ENCODE measurements at regions not wholly inside any gene's neighbourhood (a gene's known extent, or its start where the extent isn't known, plus 50 kb on each side); places are given as distances from the start of the nearest gene placed in this dataset.
"Not testable (repeated sequence)": the region's sequence is repeated elsewhere in the genome, so short reads cannot be mapped to it uniquely, and the experiment has no call there.

- not testable (repeated sequence) for H2BK5ac ChIP-seq (ENCODE audit: low read depth, low read length, poor library complexity, severe bottlenecking); H4K8ac ChIP-seq (ENCODE audit: low read length); H2AK5ac ChIP-seq (ENCODE audit: low read length, severe bottlenecking); DNase-seq; H2AFZ ChIP-seq (ENCODE audit: low read depth, low read length); H3K4me3 ChIP-seq (ENCODE audit: insufficient read depth in 1 of 2, low read depth in 1 of 2, low read length in 2 of 2); H3K4me1 ChIP-seq (ENCODE audit: control insufficient read depth, insufficient read depth, low read depth, low read length); H3K9me3 ChIP-seq (ENCODE audit: control insufficient read depth, low read length); H2BK15ac ChIP-seq (ENCODE audit: low read depth, poor library complexity, severe bottlenecking); H3K36me3 ChIP-seq (ENCODE audit: control insufficient read depth in 1 of 2, insufficient read depth in 2 of 2, low read depth in 1 of 2, low read length in 2 of 2); H3K4me2 ChIP-seq (ENCODE audit: low read length, poor library complexity, severe bottlenecking); H3K27me3 ChIP-seq (ENCODE audit: control insufficient read depth in 1 of 2, insufficient read depth in 1 of 2, low read length in 2 of 2); H3K23ac ChIP-seq (ENCODE audit: low read length in 2 of 2); H4K91ac ChIP-seq (ENCODE audit: low read length); H2BK120ac ChIP-seq (ENCODE audit: low read depth, low read length); H3K18ac ChIP-seq (ENCODE audit: low read depth in 1 of 2, low read length in 2 of 2); H3K79me1 ChIP-seq (replicated peaks; ENCODE audit: low read length, poor library complexity, severe bottlenecking); H3K14ac ChIP-seq (ENCODE audit: low read length in 2 of 2); H2BK12ac ChIP-seq (ENCODE audit: low read length in 2 of 2); H3K27ac ChIP-seq (ENCODE audit: low read length, poor library complexity, severe bottlenecking); H3K4ac ChIP-seq (ENCODE audit: low read depth in 1 of 2, low read length in 2 of 2); H3K9ac ChIP-seq (ENCODE audit: low read length)
- WGBS = 83% methylated on average over 2 of the region's 2 CpGs
Measured at GRCh38 chr1:244334315-244334714, 117.4 kb downstream of the ADSS2 start.

GRCh38 chr1:244334842-244335241, 116.9 kb downstream of the ADSS2 start:
- not testable (repeated sequence) for H3K36me3 ChIP-seq (ENCODE audit: control insufficient read depth in 1 of 2, insufficient read depth in 2 of 2, low read depth in 1 of 2, low read length in 2 of 2); H3K27me3 ChIP-seq (ENCODE audit: control insufficient read depth in 1 of 2, insufficient read depth in 1 of 2, low read length in 2 of 2); H2BK5ac ChIP-seq (ENCODE audit: low read depth, low read length, poor library complexity, severe bottlenecking); DNase-seq; H3K4me1 ChIP-seq (ENCODE audit: control insufficient read depth, insufficient read depth, low read depth, low read length); H3K23ac ChIP-seq (ENCODE audit: low read length in 2 of 2); H3K4ac ChIP-seq (ENCODE audit: low read depth in 1 of 2, low read length in 2 of 2); H3K79me1 ChIP-seq (replicated peaks; ENCODE audit: low read length, poor library complexity, severe bottlenecking); H3K4me2 ChIP-seq (ENCODE audit: low read length, poor library complexity, severe bottlenecking); H3K27ac ChIP-seq (ENCODE audit: low read length, poor library complexity, severe bottlenecking); H3K18ac ChIP-seq (ENCODE audit: low read depth in 1 of 2, low read length in 2 of 2); H3K14ac ChIP-seq (ENCODE audit: low read length in 2 of 2); H3K4me3 ChIP-seq (ENCODE audit: insufficient read depth in 1 of 2, low read depth in 1 of 2, low read length in 2 of 2); H2AK5ac ChIP-seq (ENCODE audit: low read length, severe bottlenecking); H4K91ac ChIP-seq (ENCODE audit: low read length); H2AFZ ChIP-seq (ENCODE audit: low read depth, low read length); H3K9me3 ChIP-seq (ENCODE audit: control insufficient read depth, low read length); H4K8ac ChIP-seq (ENCODE audit: low read length); H2BK15ac ChIP-seq (ENCODE audit: low read depth, poor library complexity, severe bottlenecking); H2BK12ac ChIP-seq (ENCODE audit: low read length in 2 of 2); H2BK120ac ChIP-seq (ENCODE audit: low read depth, low read length); H3K9ac ChIP-seq (ENCODE audit: low read length)
- WGBS = 97% methylated on average over 2 of the region's 4 CpGs

- no peak overlapping the region for H3K23ac ChIP-seq (ENCODE audit: low read length in 2 of 2)
- 88% methylated on average over 6 of the region's 7 CpGs for WGBS
Measured at GRCh38 chr1:244335456-244335855, 116.3 kb downstream of the ADSS2 start.

GRCh38 chr1:244336232-244336899, 115.3 kb downstream of the ADSS2 start:
- Histone ChIP-seq H3K4me1 (ENCODE audit: control insufficient read depth, insufficient read depth, low read depth, low read length) (peaks cover 1% of the 10 kb centered on the region), H3K4me3 (ENCODE audit: insufficient read depth in 1 of 2, low read depth in 1 of 2, low read length in 2 of 2) (no peak overlapping the region), H3K9me3 (ENCODE audit: control insufficient read depth, low read length) (no peaks in the 10 kb centered on the region), H4K8ac (ENCODE audit: low read length) (no peak overlapping the region), H2BK5ac (ENCODE audit: low read depth, low read length, poor library complexity, severe bottlenecking) (no peak overlapping the region), H2AFZ (ENCODE audit: low read depth, low read length) (no peak overlapping the region), H3K27ac (ENCODE audit: low read length, poor library complexity, severe bottlenecking) (no peak overlapping the region), H2AK5ac (ENCODE audit: low read length, severe bottlenecking) (no peak overlapping the region), H3K79me1 (replicated peaks; ENCODE audit: low read length, poor library complexity, severe bottlenecking) (no peaks in the 10 kb centered on the region), H2BK12ac (ENCODE audit: low read length in 2 of 2) (no peak overlapping the region), H3K23ac (ENCODE audit: low read length in 2 of 2) (no peak overlapping the region), H4K91ac (ENCODE audit: low read length) (no peak overlapping the region), H3K4ac (ENCODE audit: low read depth in 1 of 2, low read length in 2 of 2) (no peak overlapping the region), H2BK15ac (ENCODE audit: low read depth, poor library complexity, severe bottlenecking) (no peak overlapping the region), H3K9ac (ENCODE audit: low read length) (no peak overlapping the region), H3K14ac (ENCODE audit: low read length in 2 of 2) (no peak overlapping the region), H3K36me3 (ENCODE audit: control insufficient read depth in 1 of 2, insufficient read depth in 2 of 2, low read depth in 1 of 2, low read length in 2 of 2) (no peaks in the 10 kb centered on the region), H3K27me3 (ENCODE audit: control insufficient read depth in 1 of 2, insufficient read depth in 1 of 2, low read length in 2 of 2) (no peaks in the 10 kb centered on the region), H2BK120ac (ENCODE audit: low read depth, low read length) (no peak overlapping the region), H3K18ac (ENCODE audit: low read depth in 1 of 2, low read length in 2 of 2) (no peak overlapping the region), H3K4me2 (ENCODE audit: low read length, poor library complexity, severe bottlenecking) (no peak overlapping the region)
- 92% methylated on average over 11 of the region's 12 CpGs for WGBS
- DNase-seq = no peak

More at GRCh38 chr1:244335456-244335855, 116.3 kb downstream of the ADSS2 start:
- Histone ChIP-seq H4K8ac (ENCODE audit: low read length) (no peak overlapping the region), H3K27me3 (ENCODE audit: control insufficient read depth in 1 of 2, insufficient read depth in 1 of 2, low read length in 2 of 2) (no peaks in the 10 kb centered on the region), H3K9me3 (ENCODE audit: control insufficient read depth, low read length) (no peaks in the 10 kb centered on the region), H2BK12ac (ENCODE audit: low read length in 2 of 2) (no peak overlapping the region), H3K4ac (ENCODE audit: low read depth in 1 of 2, low read length in 2 of 2) (no peak overlapping the region), H3K4me2 (ENCODE audit: low read length, poor library complexity, severe bottlenecking) (no peak overlapping the region), H2BK15ac (ENCODE audit: low read depth, poor library complexity, severe bottlenecking) (no peak overlapping the region), H3K4me3 (ENCODE audit: insufficient read depth in 1 of 2, low read depth in 1 of 2, low read length in 2 of 2) (no peak overlapping the region), H2BK120ac (ENCODE audit: low read depth, low read length) (no peak overlapping the region), H2BK5ac (ENCODE audit: low read depth, low read length, poor library complexity, severe bottlenecking) (no peak overlapping the region), H4K91ac (ENCODE audit: low read length) (no peak overlapping the region), H3K36me3 (ENCODE audit: control insufficient read depth in 1 of 2, insufficient read depth in 2 of 2, low read depth in 1 of 2, low read length in 2 of 2) (no peaks in the 10 kb centered on the region), H2AK5ac (ENCODE audit: low read length, severe bottlenecking) (no peak overlapping the region), H3K9ac (ENCODE audit: low read length) (no peak overlapping the region), H2AFZ (ENCODE audit: low read depth, low read length) (no peak overlapping the region), H3K79me1 (replicated peaks; ENCODE audit: low read length, poor library complexity, severe bottlenecking) (no peaks in the 10 kb centered on the region), H3K14ac (ENCODE audit: low read length in 2 of 2) (no peak overlapping the region), H3K18ac (ENCODE audit: low read depth in 1 of 2, low read length in 2 of 2) (no peak overlapping the region), H3K4me1 (ENCODE audit: control insufficient read depth, insufficient read depth, low read depth, low read length) (peaks cover 1% of the 10 kb centered on the region), H3K27ac (ENCODE audit: low read length, poor library complexity, severe bottlenecking) (no peak overlapping the region)
- DNase-seq = peak; percentile 43

All from mesenchymal stem cell (in vitro differentiated cells and primary cell).